GM21576 (cell line): ENCODE measurements at regions not wholly inside any gene's neighbourhood (a gene's known extent, or its start where the extent isn't known, plus 50 kb on each side); places are given as distances from the start of the nearest gene placed in this dataset.
"Not testable (repeated sequence)": the region's sequence is repeated elsewhere in the genome, so short reads cannot be mapped to it uniquely, and the experiment has no call there.

Experiments used
- ATAC-seq: cut with Tn5 transposase; IDR thresholded peaks from one replicate; pipeline ENCODE4 v1.9.1; 2021; ENCODE audit warnings: mild to moderate bottlenecking, moderate library complexity; ENCODE audit not compliant: unreplicated experiment

GRCh38 chr2:166831930-166832329 lies 56.4 kb upstream of the XIRP2 start:
- ATAC-seq: no peak

- ATAC-seq: no peak
These were observed 62.4 kb upstream of the XIRP2 start for GRCh38 chr2:166825914-166826313.

- ATAC-seq: no peak
These were observed 73.9 kb upstream of the XIRP2 start for GRCh38 chr2:166814335-166814734.

GRCh38 chr2:166812166-166812891 lies 76.0 kb upstream of the XIRP2 start:
- ATAC-seq: no peak

GRCh38 chr2:166805753-166806152 lies 82.5 kb upstream of the XIRP2 start:
- no peak for ATAC-seq

GRCh38 chr2:166803373-166804000 lies 84.8 kb upstream of the XIRP2 start:
- ATAC-seq: no peak

- no peak for ATAC-seq
These were observed 85.8 kb upstream of the XIRP2 start for GRCh38 chr2:166802475-166802874.

- ATAC-seq: no peak
These were observed 95.5 kb upstream of the XIRP2 start for GRCh38 chr2:166792808-166793207.

GRCh38 chr2:166786707-166787106 lies 101.6 kb upstream of the XIRP2 start:
- ATAC-seq: no peak

- no peak for ATAC-seq
These were observed 103.9 kb upstream of the XIRP2 start for GRCh38 chr2:166784296-166784946.

GRCh38 chr2:166775176-166775575 lies 113.1 kb upstream of the XIRP2 start:
- no peak for ATAC-seq

GRCh38 chr2:166773308-166773949 lies 114.9 kb upstream of the XIRP2 start:
- ATAC-seq: no peak

- ATAC-seq: no peak
These were observed 119.7 kb upstream of the XIRP2 start for GRCh38 chr2:166768393-166769123.

GRCh38 chr2:166766769-166767322 lies 121.4 kb upstream of the XIRP2 start:
- not testable (repeated sequence) for ATAC-seq

- no peak for ATAC-seq
These were observed 122.1 kb upstream of the XIRP2 start for GRCh38 chr2:166766220-166766619.

- no peak for ATAC-seq
These were observed 123.1 kb upstream of the XIRP2 start for GRCh38 chr2:166765141-166765540.

GRCh38 chr2:166764702-166765101 lies 123.6 kb upstream of the XIRP2 start:
- no peak for ATAC-seq

- no peak for ATAC-seq
These were observed 124.1 kb upstream of the XIRP2 start for GRCh38 chr2:166764216-166764615.

- no peak for ATAC-seq
These were observed 125.5 kb upstream of the XIRP2 start for GRCh38 chr2:166762746-166763145.

GRCh38 chr2:166758956-166759355 lies 129.3 kb upstream of the XIRP2 start:
- ATAC-seq: no peak

- ATAC-seq: no peak
These were observed 137.7 kb upstream of the XIRP2 start for GRCh38 chr2:166750624-166751023.
